HPDE6-E6E7 (cell line): ENCODE measurements at regions not wholly inside any gene's neighbourhood (a gene's known extent, or its start where the extent isn't known, plus 50 kb on each side); places are given as distances from the start of the nearest gene placed in this dataset.

Source experiments
- DNase-seq: peaks from one replicate; pipeline ENCODE4 v3.0.0; 2011; ENCODE audit warnings: missing footprints; ENCODE audit errors: extremely low spot score

- no peak for DNase-seq
Measured at GRCh38 chr18:53817976-53818950, 406.2 kb downstream of the MBD2 start.

DNA sequence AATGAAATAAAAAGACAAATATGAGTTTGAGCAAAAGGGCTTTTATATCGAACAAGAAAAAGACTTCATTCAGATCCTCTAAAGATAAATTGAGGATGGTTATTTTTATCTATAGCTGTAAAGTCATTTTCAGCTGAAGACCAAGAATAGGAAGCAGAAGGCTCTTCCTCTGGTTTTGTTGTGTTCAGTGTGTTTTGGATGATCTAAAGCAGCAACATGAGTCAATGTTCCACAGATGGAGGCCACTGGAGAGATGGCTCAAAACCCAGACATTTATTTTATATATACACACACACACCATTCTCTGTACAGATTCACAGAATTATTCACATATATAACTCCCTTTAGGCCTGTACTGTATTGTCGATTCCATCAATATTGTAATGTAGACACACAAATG lies 424.3 kb downstream of the MBD2 start:
- no peak for DNase-seq

- peak; percentile 22 for DNase-seq
Measured at GRCh38 chr18:53799134-53799533, 425.3 kb downstream of the MBD2 start.

GRCh38 chr18:53798516-53798915 lies 426.0 kb downstream of the MBD2 start:
- DNase-seq: no peak

- DNase-seq: no peak
Measured at GRCh38 chr18:53797998-53798495, 426.4 kb downstream of the MBD2 start.

DNA sequence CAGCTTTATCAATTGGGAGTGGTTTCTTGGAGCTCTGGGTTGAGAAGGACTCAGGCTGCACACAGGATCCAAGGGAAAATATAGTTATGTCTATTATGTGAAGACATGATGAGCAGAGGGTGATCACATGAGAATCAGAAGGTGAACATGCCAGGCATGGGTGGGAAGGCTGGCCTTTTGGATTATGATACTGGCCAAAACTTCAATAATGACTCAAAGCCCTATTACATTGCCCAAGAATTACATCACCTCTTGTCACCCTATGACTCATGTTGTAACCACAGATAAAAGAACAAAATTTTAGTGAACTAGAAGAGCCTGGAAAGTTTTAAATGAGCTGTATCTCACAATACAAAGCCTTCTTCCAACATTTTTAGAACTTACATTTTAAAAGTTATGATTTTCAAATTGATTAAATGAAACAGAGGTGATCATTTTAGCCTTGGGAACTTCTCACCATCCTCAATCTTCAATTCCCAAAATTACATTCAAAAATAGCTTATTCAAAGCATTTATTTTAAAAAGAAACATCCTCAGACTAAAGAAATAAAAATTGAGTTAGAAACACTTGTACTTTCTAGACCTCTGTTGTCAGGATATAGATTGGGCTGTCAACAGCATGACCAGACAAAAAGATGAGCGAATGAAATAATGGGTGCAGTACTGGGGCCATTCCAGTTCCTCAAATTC lies 428.3 kb downstream of the MBD2 start:
- peak; percentile 43 for DNase-seq

- DNase-seq: no peak
Measured at GRCh38 chr18:53795610-53796009, 428.9 kb downstream of the MBD2 start.

DNA sequence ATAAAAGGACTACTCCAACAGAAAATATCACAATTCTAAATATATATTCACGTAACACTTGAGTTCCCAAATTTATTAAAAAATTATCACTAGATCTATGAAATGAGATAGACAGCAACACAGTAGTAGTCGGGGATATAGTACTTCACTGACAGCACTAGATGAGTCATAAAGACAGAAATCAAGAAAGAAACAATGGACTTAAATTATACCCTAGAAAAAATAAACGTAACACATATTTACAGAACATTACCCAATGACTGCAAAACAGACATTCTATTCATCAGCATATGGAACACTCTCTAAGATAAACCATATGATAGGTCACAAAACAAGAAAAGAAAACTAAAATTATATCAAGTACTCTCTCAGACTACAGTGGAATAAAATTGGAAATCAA lies 429.4 kb downstream of the MBD2 start:
- no peak for DNase-seq

- DNase-seq: no peak
Measured at GRCh38 chr18:53792762-53793161, 431.7 kb downstream of the MBD2 start.

DNA sequence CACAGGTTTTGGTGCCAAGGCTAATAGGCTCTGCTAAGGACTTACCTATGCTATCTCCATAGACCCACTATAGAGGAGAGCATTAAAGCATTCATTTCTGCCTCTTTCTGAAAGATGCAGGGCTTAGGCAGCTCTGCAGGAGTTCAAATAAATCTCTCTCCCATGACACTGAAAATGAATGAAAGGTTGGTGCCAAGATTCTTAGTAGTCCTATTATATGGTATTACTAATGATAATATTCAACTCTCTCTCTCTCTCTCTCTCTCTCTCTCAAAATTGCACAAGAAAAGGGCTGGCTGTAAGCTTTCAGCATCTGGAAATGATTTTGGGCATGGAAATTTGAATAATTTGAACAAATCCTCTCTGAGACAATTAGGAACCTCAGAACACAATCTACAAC lies 433.7 kb downstream of the MBD2 start:
- DNase-seq: no peak

DNA sequence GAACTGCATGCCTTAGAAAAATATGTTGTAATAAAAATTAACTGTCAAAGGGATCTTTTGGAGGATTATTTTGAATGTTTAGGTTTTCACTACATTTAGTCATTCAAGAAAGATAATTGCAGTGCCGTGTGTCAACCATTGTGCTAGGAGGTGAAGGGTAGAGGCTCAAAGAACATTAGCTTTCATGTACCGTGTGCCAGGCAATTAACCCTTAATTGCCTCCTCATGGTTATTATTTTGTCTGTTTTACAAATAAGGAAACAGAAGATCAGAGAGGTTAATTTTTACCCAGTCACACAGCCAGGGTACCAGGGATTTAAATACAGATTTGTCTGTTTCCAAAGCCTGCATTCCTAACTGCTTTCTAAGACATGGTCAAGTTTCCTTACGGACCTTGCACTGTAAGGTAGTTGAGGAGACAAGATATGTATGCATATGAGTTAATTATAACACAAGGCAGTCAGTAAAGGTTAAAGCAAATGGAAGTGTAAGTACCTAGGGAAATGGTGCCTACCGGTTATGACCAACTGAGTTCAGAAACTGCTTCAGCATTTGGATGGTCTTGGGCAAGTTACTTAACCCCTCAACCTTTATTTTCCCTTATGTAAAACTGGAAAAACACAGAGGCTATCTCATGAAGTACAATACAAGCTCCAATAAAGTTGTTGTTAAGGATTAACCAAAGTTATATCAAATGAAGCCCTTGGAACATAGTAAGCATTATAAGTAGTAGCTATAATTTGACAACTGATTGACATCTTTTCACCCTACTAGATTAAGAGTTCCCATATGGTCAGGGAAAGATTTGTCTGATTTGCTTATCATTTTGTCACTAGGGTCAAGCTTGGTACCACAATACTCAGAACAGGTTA lies 434.9 kb downstream of the MBD2 start:
- no peak for DNase-seq

GRCh38 chr18:53785811-53786210 lies 438.7 kb downstream of the MBD2 start:
- DNase-seq: no peak

- no peak for DNase-seq
Measured at GRCh38 chr18:53784253-53784652, 440.2 kb downstream of the MBD2 start.

DNA sequence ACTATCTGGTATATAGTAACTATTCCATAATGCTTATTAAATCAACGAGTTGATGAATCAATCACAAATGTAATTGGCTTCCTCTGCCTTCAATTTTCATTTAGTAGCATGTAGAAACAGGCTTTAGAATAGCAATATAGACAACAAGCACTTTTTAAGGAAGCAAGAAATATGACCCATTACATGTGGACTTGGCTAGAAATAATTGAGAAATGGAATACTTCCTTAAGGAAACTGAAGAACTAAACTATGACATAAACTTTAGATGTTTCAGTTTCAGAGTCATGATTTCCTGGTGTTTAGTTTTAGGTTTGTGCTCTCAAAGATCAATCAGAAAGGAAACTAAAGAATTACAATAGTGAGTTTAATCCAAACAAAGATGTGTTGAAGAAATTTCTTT lies 443.8 kb downstream of the MBD2 start:
- DNase-seq: no peak

- DNase-seq: no peak
Measured at GRCh38 chr18:53772293-53772692, 452.2 kb downstream of the MBD2 start.

- DNase-seq: no peak
Measured at GRCh38 chr18:53771664-53772063, 452.8 kb downstream of the MBD2 start.

- DNase-seq: no peak
Measured at GRCh38 chr18:53765211-53765610, 459.3 kb downstream of the MBD2 start.

GRCh38 chr18:53764086-53764485 lies 460.4 kb downstream of the MBD2 start:
- no peak for DNase-seq

DNA sequence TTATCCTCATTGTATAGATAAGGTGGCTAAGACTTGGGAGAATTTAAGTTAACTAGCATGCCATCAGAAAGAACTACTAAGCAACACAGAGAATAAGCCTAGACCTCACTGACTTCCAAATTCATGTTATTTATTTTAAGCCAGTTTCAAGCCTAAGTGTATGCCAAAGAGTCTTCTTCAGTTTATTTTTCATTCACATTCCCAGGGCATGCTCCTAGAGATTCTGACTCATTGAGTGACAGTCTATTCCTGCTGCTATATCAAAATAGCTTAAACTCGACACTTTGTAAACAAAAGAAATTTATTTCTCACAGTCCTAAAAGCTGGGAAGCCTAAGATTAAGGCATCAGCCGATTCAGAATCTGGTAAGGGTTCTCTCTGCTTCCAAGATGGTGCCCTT lies 467.1 kb downstream of the MBD2 start:
- no peak for DNase-seq

DNA sequence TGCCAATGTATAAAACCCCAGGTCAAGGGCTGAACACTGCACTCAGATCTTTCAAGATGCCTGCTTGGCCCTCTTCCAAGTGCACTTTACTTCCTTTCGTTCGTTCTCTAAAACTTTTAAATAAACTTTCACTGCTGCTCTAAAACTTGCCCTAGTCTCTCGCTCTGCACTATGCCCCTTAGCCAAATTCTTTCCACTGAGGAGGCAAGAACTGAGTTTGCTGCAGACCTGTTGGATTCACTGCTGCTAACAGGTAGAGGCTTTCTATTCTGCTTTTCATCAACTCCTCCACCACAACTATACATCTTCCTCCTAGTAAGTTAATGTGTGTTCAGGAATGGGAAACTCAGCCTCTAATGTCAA lies 467.9 kb downstream of the MBD2 start:
- no peak for DNase-seq

- DNase-seq: no peak
Measured at GRCh38 chr18:53755914-53756609, 468.4 kb downstream of the MBD2 start.
